Esophagus (tissue), 2 donors: ENCODE measurements at regions not wholly inside any gene's neighbourhood (a gene's known extent, or its start where the extent isn't known, plus 50 kb on each side); places are given as distances from the start of the nearest gene placed in this dataset.

Source experiments
- H3K27ac ChIP-seq, 2 donors: one replicate each; pipeline ENCODE4 v1.5.1; 2013; ENCODE audit warnings: low read depth in 2 of 2, mild to moderate bottlenecking in 2 of 2, inconsistent platforms in 1 of 2, low read length in 1 of 2, moderate library complexity in 1 of 2
- H3K27me3 ChIP-seq, 2 donors: one replicate each; pipeline ENCODE4 v1.6.1; 2013; ENCODE audit warnings: low read length in 2 of 2, control low read depth in 1 of 2, mild to moderate bottlenecking in 1 of 2; ENCODE audit not compliant: insufficient read depth in 2 of 2, control insufficient read depth in 1 of 2
- H3K36me3 ChIP-seq, 2 donors: one replicate each; pipeline ENCODE4 v1.6.1; 2013; ENCODE audit warnings: low read length in 1 of 2; ENCODE audit not compliant: control insufficient read depth in 2 of 2, insufficient read depth in 2 of 2
- H3K4me1 ChIP-seq, 2 donors: one replicate each; pipeline ENCODE4 v1.6.1; 2013; ENCODE audit warnings: low read length in 1 of 2; ENCODE audit not compliant: control insufficient read depth in 2 of 2, insufficient read depth in 2 of 2
- H3K4me3 ChIP-seq, 2 donors: one replicate each; pipeline ENCODE4 v1.5.1; 2013; ENCODE audit warnings: low read length in 2 of 2, mild to moderate bottlenecking in 2 of 2, low read depth in 1 of 2, moderate library complexity in 1 of 2
- H3K9me3 ChIP-seq, 2 donors: one replicate each; pipeline ENCODE4 v1.6.1; 2013; ENCODE audit warnings: mild to moderate bottlenecking in 2 of 2, low read depth in 1 of 2, low read length in 1 of 2, moderate library complexity in 1 of 2; ENCODE audit not compliant: control insufficient read depth in 2 of 2, insufficient read depth in 1 of 2
- WGBS, 2 donors: extraction: QIAGEN DNeasy Blood & Tissue Kit; methylation state at CpG; one replicate each; pipeline ENCODE4 v1.1.7; 2013; 5-methylcytosine and 5-hydroxymethylcytosine counted together
- donor health status: healthy with polysubstance abuse.
- donor health status: Bipolar disorder and iron deficiency.

- Histone ChIP-seq H3K9me3 (no peaks in the 10 kb centered on the region), H3K36me3 (no peaks in the 10 kb centered on the region), H3K27ac (no peak overlapping the region), H3K4me3 (no peak overlapping the region), H3K4me1 (no peaks in the 10 kb centered on the region), H3K27me3 (no peaks in the 10 kb centered on the region)
- 48 to 64% methylated on average over 3 of the region's 3 CpGs for WGBS, 2 donors
Measured at GRCh38 chr3:109644746-109645145, 307.4 kb upstream of the DPPA4 start.

GRCh38 chr3:109648027-109648426, 310.7 kb upstream of the DPPA4 start:
- no peaks in the 10 kb centered on the region for H3K4me1 ChIP-seq
- no peaks in the 10 kb centered on the region for H3K27me3 ChIP-seq
- no peaks in the 10 kb centered on the region for H3K36me3 ChIP-seq
- no peak overlapping the region for H3K27ac ChIP-seq
- WGBS, 2 donors = 57 to 60% methylated on average over 6 of the region's 6 CpGs
- H3K9me3 ChIP-seq = no peaks in the 10 kb centered on the region
- H3K4me3 ChIP-seq = no peak overlapping the region

DNA sequence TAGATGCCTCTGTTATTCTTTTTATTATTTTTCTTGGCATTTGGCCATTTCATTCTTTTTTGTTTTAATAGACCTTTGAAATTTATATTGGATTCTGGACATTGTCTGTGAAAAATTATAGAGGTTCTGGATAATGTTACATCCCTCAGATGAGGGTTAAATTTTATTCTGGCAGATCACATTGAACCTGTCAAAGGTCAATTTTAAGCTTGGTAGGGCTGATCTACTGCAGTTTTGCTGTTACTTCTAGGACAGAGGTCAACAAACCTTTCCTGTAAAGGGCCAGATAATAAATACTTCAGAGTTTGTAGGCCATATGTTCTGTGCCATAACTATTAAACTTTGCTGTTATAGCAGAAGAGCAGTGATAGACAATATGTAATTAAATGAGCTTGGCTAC, 318.9 kb upstream of the DPPA4 start:
- no peaks in the 10 kb centered on the region for H3K36me3 ChIP-seq
- no peaks in the 10 kb centered on the region for H3K4me1 ChIP-seq
- H3K9me3 ChIP-seq = peaks cover 3 to 9% of the 10 kb centered on the region in 2 donors
- no peak overlapping the region for H3K27ac ChIP-seq
- no peak overlapping the region for H3K4me3 ChIP-seq
- no peaks in the 10 kb centered on the region for H3K27me3 ChIP-seq

DNA sequence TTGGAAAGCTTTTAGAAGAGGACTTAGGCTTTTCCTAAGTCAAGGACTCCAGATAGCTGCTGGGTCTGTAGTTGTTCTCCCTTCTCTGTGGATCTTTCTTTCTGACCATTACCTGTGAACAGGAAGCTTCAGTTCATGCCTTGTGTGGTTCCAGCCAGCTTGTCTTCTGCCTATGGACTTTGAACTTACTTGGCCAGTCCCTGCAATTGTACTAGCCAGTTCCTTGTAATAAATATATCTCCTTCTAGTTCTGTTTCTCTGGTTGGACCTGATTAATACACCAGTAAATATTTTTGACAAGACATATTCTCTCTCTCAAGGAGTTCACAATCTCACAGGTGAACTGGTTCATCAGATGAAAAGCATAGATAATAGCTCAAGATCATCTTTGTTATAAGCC, 341.3 kb upstream of the DPPA4 start:
- no peaks in the 10 kb centered on the region for H3K36me3 ChIP-seq
- H3K4me3 ChIP-seq = no peak overlapping the region
- no peaks in the 10 kb centered on the region for H3K4me1 ChIP-seq
- H3K27me3 ChIP-seq = no peaks in the 10 kb centered on the region
- H3K27ac ChIP-seq = no peak overlapping the region
- H3K9me3 ChIP-seq = no peaks in the 10 kb centered on the region

DNA sequence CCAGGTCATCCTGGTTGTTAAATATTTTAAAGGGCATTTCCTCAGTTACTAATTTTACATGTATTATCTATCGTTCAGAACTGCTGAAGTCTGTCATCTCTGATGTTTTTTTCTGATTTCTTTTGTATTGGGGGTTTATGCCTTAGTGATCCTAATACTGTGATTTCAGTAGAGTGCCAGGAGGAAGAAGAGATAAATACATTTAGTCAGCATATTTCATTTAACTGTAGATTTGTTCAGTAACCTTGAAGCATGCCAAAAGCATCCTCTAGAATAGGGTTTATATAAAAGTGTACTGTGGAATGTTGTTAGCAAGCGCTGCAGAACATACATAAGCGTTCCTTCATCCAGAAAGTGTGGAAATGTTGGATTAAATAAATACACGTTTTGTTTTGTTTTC, 342.3 kb upstream of the DPPA4 start:
- no peaks in the 10 kb centered on the region for H3K27me3 ChIP-seq
- H3K27ac ChIP-seq = no peak overlapping the region
- H3K4me3 ChIP-seq = no peak overlapping the region
- H3K36me3 ChIP-seq = no peaks in the 10 kb centered on the region
- H3K4me1 ChIP-seq = no peaks in the 10 kb centered on the region
- H3K9me3 ChIP-seq = no peaks in the 10 kb centered on the region
- WGBS, 2 donors = 70 to 73% methylated on average over 4 of the region's 4 CpGs

GRCh38 chr3:109683746-109684145, 346.4 kb upstream of the DPPA4 start:
- Histone ChIP-seq H3K27me3 (no peaks in the 10 kb centered on the region), H3K4me1 (no peaks in the 10 kb centered on the region), H3K4me3 (no peak overlapping the region), H3K36me3 (no peaks in the 10 kb centered on the region), H3K9me3 (no peaks in the 10 kb centered on the region), H3K27ac (no peak overlapping the region)

- H3K27ac ChIP-seq = no peak overlapping the region
- H3K36me3 ChIP-seq = no peaks in the 10 kb centered on the region
- no peaks in the 10 kb centered on the region for H3K4me1 ChIP-seq
- H3K9me3 ChIP-seq = no peaks in the 10 kb centered on the region
- no peaks in the 10 kb centered on the region for H3K27me3 ChIP-seq
- 41 to 42% methylated on average over 5 of the region's 5 CpGs for WGBS, 2 donors
- no peak overlapping the region for H3K4me3 ChIP-seq
Measured at GRCh38 chr3:109685084-109686079, 348.0 kb upstream of the DPPA4 start.

GRCh38 chr3:109687626-109688025, 350.3 kb upstream of the DPPA4 start:
- no peak overlapping the region for H3K27ac ChIP-seq

DNA sequence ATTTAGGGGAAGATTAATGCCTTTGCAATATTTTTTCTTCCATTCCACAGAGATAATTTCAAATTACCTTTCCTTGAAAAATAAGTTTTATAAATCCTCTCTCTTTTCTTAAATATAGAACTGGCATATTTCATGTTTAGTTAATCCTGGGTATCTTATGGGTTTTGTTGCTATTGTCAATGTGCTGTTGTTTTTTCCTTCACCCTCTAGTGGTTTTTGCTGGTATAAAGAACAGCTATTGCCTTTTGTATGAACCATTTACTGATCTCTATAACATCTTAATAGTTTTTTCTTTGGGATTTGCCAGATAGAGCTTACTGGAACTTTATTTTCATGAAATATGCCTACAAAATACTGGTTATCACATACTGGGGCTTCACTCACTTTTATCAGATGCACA, 359.6 kb upstream of the DPPA4 start:
- H3K9me3 ChIP-seq = peaks cover 7 to 9% of the 10 kb centered on the region in 2 donors

More at GRCh38 chr3:109687626-109688025, 350.3 kb upstream of the DPPA4 start:
- Histone ChIP-seq H3K36me3 (no peaks in the 10 kb centered on the region), H3K9me3 (no peaks in the 10 kb centered on the region), H3K27me3 (no peaks in the 10 kb centered on the region), H3K4me1 (no peaks in the 10 kb centered on the region), H3K4me3 (no peak overlapping the region)

DNA sequence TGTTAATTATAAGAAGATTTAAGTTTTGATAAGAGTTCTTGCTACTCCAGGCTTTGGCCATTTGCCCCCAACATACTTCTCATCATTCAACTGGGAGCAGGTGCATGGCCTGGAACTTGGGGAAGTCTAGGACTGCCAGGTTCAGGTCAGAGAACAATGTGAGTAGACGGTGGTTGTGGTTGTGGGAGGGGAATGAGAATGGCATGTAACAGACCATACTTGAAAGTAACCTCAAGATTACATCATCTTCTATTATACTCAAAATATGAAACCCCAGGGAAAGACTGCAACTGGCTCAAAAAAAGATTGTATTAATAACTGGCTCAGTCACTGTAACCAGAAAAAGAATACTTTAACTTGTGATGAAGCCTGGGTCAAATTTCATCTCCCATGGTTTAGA, 364.9 kb upstream of the DPPA4 start:
- H3K36me3 ChIP-seq = no peaks in the 10 kb centered on the region
- no peaks in the 10 kb centered on the region for H3K9me3 ChIP-seq
- WGBS, 2 donors = 15% methylated on average over 1 of the region's 1 CpG
- H3K4me1 ChIP-seq = no peaks in the 10 kb centered on the region
- H3K4me3 ChIP-seq = no peak overlapping the region
- no peak overlapping the region for H3K27ac ChIP-seq
- no peaks in the 10 kb centered on the region for H3K27me3 ChIP-seq

More for the DNA sequence above, 359.6 kb upstream of the DPPA4 start:
- no peaks in the 10 kb centered on the region for H3K36me3 ChIP-seq
- no peak overlapping the region for H3K4me3 ChIP-seq
- no peak overlapping the region for H3K27ac ChIP-seq
- H3K27me3 ChIP-seq = no peaks in the 10 kb centered on the region
- H3K4me1 ChIP-seq = no peaks in the 10 kb centered on the region
